Astrocyte (in vitro differentiated cells and primary cell): ENCODE measurements at regions not wholly inside any gene's neighbourhood (a gene's known extent, or its start where the extent isn't known, plus 50 kb on each side); places are given as distances from the start of the nearest gene placed in this dataset.
"Not testable (repeated sequence)": the region's sequence is repeated elsewhere in the genome, so short reads cannot be mapped to it uniquely, and the experiment has no call there.

Source experiments
- DNase-seq: peaks from one replicate; pipeline ENCODE4 v3.0.0-alpha.2; 2010; ENCODE audit warnings: low read depth
- FAIRE-seq: peaks from 2 replicates; lab custom pipeline; 2011; peaks lifted over from hg19 to GRCh38; lab: Jason Lieb, UNC
- H2AFZ ChIP-seq: 2 replicates; pipeline ENCODE4 v1.6.0; 2012; ENCODE audit warnings: low read depth, low read length, inconsistent platforms
- H3K27ac ChIP-seq: 2 replicates; pipeline ENCODE4 v1.5.1; 2011; ENCODE audit warnings: low read depth, low read length, inconsistent platforms
- H3K27me3 ChIP-seq: 2 replicates; pipeline ENCODE4 v1.6.0; 2011; ENCODE audit warnings: low read length, inconsistent platforms; ENCODE audit not compliant: insufficient read depth
- H3K36me3 ChIP-seq: 2 replicates; pipeline ENCODE4 v1.5.1; 2011; ENCODE audit warnings: low read length, inconsistent platforms; ENCODE audit not compliant: insufficient read depth
- H3K4me1 ChIP-seq: 2 replicates; pipeline ENCODE4 v1.5.1; 2011; ENCODE audit warnings: low read length, inconsistent platforms; ENCODE audit not compliant: insufficient read depth
- H3K4me2 ChIP-seq: 2 replicates; pipeline ENCODE4 v1.6.0; 2012; ENCODE audit warnings: low read length, inconsistent platforms
- H3K4me3 ChIP-seq: 2 replicates; pipeline ENCODE4 v1.5.1; 2011; ENCODE audit warnings: low read depth, mild to moderate bottlenecking, low read length, inconsistent platforms; ENCODE audit not compliant: insufficient read depth
- H3K79me2 ChIP-seq: 2 replicates; pipeline ENCODE4 v1.6.0; 2012; ENCODE audit warnings: mild to moderate bottlenecking, low read length, inconsistent platforms; ENCODE audit not compliant: insufficient read depth
- H3K9ac ChIP-seq: 2 replicates; pipeline ENCODE4 v1.6.0; 2012; ENCODE audit warnings: mild to moderate bottlenecking, low read length, inconsistent platforms
- H3K9me3 ChIP-seq: 2 replicates; pipeline ENCODE4 v1.5.1; 2012; ENCODE audit warnings: low read depth, mild to moderate bottlenecking, low read length, inconsistent platforms; ENCODE audit not compliant: insufficient read depth
- H4K20me1 ChIP-seq: 2 replicates; pipeline ENCODE4 v1.6.0; 2012; ENCODE audit warnings: low read length, inconsistent platforms; ENCODE audit not compliant: insufficient read depth
- H3K27ac Mint-ChIP-seq: one replicate; pipeline ENCODE4 v1.8.0; 2021; ENCODE audit warnings: mild to moderate bottlenecking, mixed read lengths; ENCODE audit not compliant: unreplicated experiment
- H3K27me3 Mint-ChIP-seq: one replicate; pipeline ENCODE4 v1.8.0; 2021; ENCODE audit warnings: low read depth, mixed read lengths; ENCODE audit not compliant: unreplicated experiment
- H3K36me3 Mint-ChIP-seq: one replicate; pipeline ENCODE4 v1.8.0; 2021; ENCODE audit warnings: low read depth, mixed read lengths; ENCODE audit not compliant: unreplicated experiment
- H3K4me1 Mint-ChIP-seq: one replicate; pipeline ENCODE4 v1.8.0; 2021; ENCODE audit warnings: low read depth, mixed read lengths; ENCODE audit not compliant: unreplicated experiment
- H3K4me3 Mint-ChIP-seq: one replicate; pipeline ENCODE4 v1.8.0; 2021; ENCODE audit warnings: mild to moderate bottlenecking, moderate library complexity, mixed read lengths; ENCODE audit not compliant: unreplicated experiment
- H3K9me3 Mint-ChIP-seq: one replicate; pipeline ENCODE4 v1.8.0; 2021; ENCODE audit warnings: mild to moderate bottlenecking, mixed read lengths; ENCODE audit not compliant: unreplicated experiment
- CTCF ChIP-seq: IDR thresholded peaks from 2 replicates; pipeline ENCODE4 v1.5.1; 2011; ENCODE audit warnings: low read depth, mild to moderate bottlenecking, inconsistent platforms, low read length, moderate library complexity; ENCODE audit not compliant: insufficient read depth
- EZH2 ChIP-seq: IDR thresholded peaks from 2 replicates; pipeline ENCODE4 v1.6.1; 2012; ENCODE audit warnings: mild to moderate bottlenecking, low read length, inconsistent platforms; ENCODE audit not compliant: insufficient read depth

DNA sequence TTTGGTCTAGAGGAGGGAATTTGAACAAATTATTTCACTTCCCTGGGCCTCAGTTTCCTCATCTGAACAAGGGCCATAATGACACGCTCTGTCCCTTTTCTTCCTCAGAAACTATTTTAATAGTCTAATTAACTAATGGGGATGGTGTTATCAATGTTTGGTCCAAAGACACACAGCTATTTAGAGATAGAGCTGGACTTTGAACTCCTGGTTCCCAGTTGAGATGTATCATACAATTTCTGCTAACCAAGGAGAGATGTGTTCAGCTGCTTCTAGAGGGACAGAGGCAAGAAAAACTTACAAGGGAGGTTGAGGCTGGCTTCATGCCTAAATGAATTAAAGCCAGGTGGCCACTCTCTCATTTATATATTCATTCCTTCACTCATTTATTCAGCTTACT, 90.6 kb upstream of the CLINT1 start:
- DNase-seq (no peak), FAIRE-seq (no peak)
- H3K36me3 ChIP-seq, result no peaks in the 10 kb centered on the region
- H3K4me3 Mint-ChIP-seq, result no peak overlapping the region
- H3K9ac ChIP-seq, result no peak overlapping the region
- H3K36me3 Mint-ChIP-seq, result no peaks in the 10 kb centered on the region
- peaks cover 6% of the 10 kb centered on the region for H3K4me1 ChIP-seq
- H3K27me3 Mint-ChIP-seq, result no peaks in the 10 kb centered on the region
- H3K27ac ChIP-seq, result no peak overlapping the region
- H2AFZ ChIP-seq, result peak overlapping the region; percentile 73
- peaks cover 2% of the 10 kb centered on the region for H3K9me3 Mint-ChIP-seq
- peaks cover 8% of the 10 kb centered on the region for H3K4me1 Mint-ChIP-seq
- no peaks in the 10 kb centered on the region for H4K20me1 ChIP-seq
- no peaks in the 10 kb centered on the region for H3K79me2 ChIP-seq
- H3K4me3 ChIP-seq, result no peak overlapping the region
- no peaks in the 10 kb centered on the region for H3K27me3 ChIP-seq
- H3K27ac Mint-ChIP-seq, result no peak overlapping the region
- TF ChIP-seq EZH2 (no peak), CTCF (no peak)
- H3K4me2 ChIP-seq, result peak overlapping the region; percentile 76
- no peaks in the 10 kb centered on the region for H3K9me3 ChIP-seq

DNA sequence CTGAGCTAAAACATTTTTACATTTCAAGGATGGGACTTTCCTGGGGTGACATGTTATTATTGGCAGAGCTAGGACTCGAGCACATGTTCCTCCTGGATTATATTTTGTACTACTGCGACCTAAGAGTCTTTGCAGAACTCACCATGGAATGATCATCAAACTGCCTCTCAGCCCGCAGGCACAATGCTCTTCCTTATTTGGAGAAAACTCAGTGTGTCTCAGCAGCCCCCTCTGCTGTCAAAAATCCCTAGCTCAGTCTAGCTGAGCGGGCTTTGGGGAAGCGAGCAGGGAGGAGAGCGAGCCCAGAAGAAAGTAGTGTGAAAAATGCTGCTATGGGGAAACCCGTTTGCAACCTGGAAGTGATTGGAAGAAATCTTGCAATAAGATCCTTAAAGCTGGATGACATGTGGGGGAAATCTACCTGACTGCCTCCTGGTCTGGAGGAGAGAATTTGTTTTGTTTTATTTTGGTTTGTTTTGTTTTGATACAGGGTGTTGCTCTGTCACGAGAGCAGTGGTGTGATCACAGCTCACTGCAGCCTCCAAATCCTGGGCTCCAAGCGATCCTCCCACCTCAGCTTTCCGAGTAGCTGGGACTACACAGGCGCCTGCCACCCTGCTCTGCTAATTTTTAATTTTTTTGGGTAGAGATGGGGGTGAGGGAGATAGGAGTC, 89.9 kb upstream of the CLINT1 start:
- Histone ChIP-seq H3K4me2 (peak overlapping the region; percentile 76), H3K27ac (no peak overlapping the region), H3K36me3 (no peaks in the 10 kb centered on the region), H3K4me1 (peaks cover 6% of the 10 kb centered on the region), H3K4me3 (peak overlapping the region; percentile 41), H3K9me3 (no peaks in the 10 kb centered on the region), H4K20me1 (no peaks in the 10 kb centered on the region), H3K79me2 (no peaks in the 10 kb centered on the region), H2AFZ (peak overlapping the region; percentile 73), H3K9ac (peak overlapping the region; percentile 38), H3K27me3 (no peaks in the 10 kb centered on the region)
- no peaks in the 10 kb centered on the region for H3K27me3 Mint-ChIP-seq
- FAIRE-seq (peak; percentile 94), DNase-seq (peak; percentile 83)
- TF ChIP-seq EZH2 (no peak), CTCF (peak; percentile 84)
- peaks cover 8% of the 10 kb centered on the region for H3K4me1 Mint-ChIP-seq
- H3K27ac Mint-ChIP-seq, result peak overlapping the region; percentile 60
- H3K36me3 Mint-ChIP-seq, result no peaks in the 10 kb centered on the region
- H3K4me3 Mint-ChIP-seq, result no peak overlapping the region
- peaks cover 2% of the 10 kb centered on the region for H3K9me3 Mint-ChIP-seq

DNA sequence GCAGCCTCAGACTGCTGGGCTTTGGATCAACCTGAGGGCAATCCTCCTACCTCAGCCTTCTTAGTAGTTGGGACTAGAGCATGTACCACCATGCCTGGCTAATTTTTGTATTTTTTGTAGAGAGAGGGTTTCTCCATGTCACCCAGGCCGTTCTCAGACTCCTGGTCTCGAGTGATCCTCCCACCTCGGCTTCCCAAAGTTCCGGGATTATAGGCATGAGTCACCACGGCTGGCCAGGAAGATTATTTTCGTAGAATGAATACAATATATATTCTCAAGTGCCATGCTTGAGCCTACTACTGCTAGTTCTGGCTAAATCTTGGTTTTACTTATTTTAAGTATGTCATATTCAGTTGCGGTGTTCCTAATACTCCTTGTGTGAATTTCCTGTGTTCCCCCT, 88.2 kb upstream of the CLINT1 start:
- DNase-seq (no peak), FAIRE-seq (no peak)
- Histone ChIP-seq H3K4me2 (no peak overlapping the region), H3K4me3 (no peak overlapping the region), H3K36me3 (no peaks in the 10 kb centered on the region), H3K27me3 (no peaks in the 10 kb centered on the region), H4K20me1 (no peaks in the 10 kb centered on the region), H2AFZ (peak overlapping the region; percentile 14), H3K27ac (no peak overlapping the region), H3K79me2 (no peaks in the 10 kb centered on the region), H3K9ac (no peak overlapping the region), H3K9me3 (no peaks in the 10 kb centered on the region), H3K4me1 (peaks cover 6% of the 10 kb centered on the region)
- Mint-ChIP-seq H3K9me3 (no peaks in the 10 kb centered on the region), H3K27ac (no peak overlapping the region), H3K36me3 (no peaks in the 10 kb centered on the region), H3K4me1 (peaks cover 8% of the 10 kb centered on the region), H3K27me3 (no peaks in the 10 kb centered on the region), H3K4me3 (no peak overlapping the region)
- TF ChIP-seq CTCF (no peak), EZH2 (no peak)

- not testable (repeated sequence) for H3K79me2 ChIP-seq, H3K4me2 ChIP-seq, H3K27ac Mint-ChIP-seq, H3K27ac ChIP-seq, H3K9me3 Mint-ChIP-seq, H3K9ac ChIP-seq, H3K9me3 ChIP-seq, H3K4me3 Mint-ChIP-seq, H4K20me1 ChIP-seq, H3K4me3 ChIP-seq, H3K36me3 Mint-ChIP-seq, H3K27me3 ChIP-seq, H3K27me3 Mint-ChIP-seq, FAIRE-seq, H3K4me1 ChIP-seq, H2AFZ ChIP-seq, H3K36me3 ChIP-seq, DNase-seq
- H3K4me1 Mint-ChIP-seq, result peaks cover 11% of the 10 kb centered on the region
These were observed 86.9 kb upstream of the CLINT1 start for GRCh38 chr5:157945822-157946221.
